ENCODE measurements at regions not wholly inside any gene's neighbourhood (a gene's known extent, or its start where the extent isn't known, plus 50 kb on each side); places are given as distances from the start of the nearest gene placed in this dataset.
A peak's percentile ranks its signal among the peaks of the same experiment; 100 is the strongest.

DNA sequence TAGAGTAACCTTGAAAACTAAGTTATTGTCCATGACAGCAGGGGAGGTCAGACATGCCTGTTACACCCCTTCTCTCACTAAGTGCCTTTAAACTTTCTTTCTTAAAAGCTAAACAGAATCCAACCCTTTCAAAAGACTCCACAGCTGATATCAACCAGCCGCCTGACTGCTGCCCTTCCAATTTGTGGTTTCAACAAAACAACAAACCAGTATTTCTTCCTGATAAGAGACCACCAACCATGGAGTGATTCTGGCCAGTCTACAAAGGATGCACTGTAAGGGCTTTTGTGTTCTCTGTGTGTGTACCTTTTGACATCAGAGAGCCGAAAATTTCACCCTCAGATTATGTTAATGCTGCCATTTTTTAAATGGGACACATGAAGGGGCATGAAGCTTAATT, 1204.2 kb downstream of the ROBO2 start:
- peaks cover 62% of the 10 kb centered on the region for H3K9me3 Mint-ChIP-seq
- H3K36me3 Mint-ChIP-seq = peaks cover 21% of the 10 kb centered on the region
- DNase-seq (ENCODE audit: low spot score in 2 of 2, unreplicated experiment in 2 of 2) = no peak
- H3K4me1 Mint-ChIP-seq = no peaks in the 10 kb centered on the region
- no peak overlapping the region for H3K27ac Mint-ChIP-seq
- TF ChIP-seq, protein P1, sequence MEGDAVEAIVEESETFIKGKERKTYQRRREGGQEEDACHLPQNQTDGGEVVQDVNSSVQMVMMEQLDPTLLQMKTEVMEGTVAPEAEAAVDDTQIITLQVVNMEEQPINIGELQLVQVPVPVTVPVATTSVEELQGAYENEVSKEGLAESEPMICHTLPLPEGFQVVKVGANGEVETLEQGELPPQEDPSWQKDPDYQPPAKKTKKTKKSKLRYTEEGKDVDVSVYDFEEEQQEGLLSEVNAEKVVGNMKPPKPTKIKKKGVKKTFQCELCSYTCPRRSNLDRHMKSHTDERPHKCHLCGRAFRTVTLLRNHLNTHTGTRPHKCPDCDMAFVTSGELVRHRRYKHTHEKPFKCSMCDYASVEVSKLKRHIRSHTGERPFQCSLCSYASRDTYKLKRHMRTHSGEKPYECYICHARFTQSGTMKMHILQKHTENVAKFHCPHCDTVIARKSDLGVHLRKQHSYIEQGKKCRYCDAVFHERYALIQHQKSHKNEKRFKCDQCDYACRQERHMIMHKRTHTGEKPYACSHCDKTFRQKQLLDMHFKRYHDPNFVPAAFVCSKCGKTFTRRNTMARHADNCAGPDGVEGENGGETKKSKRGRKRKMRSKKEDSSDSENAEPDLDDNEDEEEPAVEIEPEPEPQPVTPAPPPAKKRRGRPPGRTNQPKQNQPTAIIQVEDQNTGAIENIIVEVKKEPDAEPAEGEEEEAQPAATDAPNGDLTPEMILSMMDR (IDR thresholded peaks at IDR 0.05; ENCODE audit: unreplicated experiment) = no peak
- H3K27me3 Mint-ChIP-seq (ENCODE audit: low read depth) = no peaks in the 10 kb centered on the region
- H3K4me3 Mint-ChIP-seq = no peak overlapping the region

DNA sequence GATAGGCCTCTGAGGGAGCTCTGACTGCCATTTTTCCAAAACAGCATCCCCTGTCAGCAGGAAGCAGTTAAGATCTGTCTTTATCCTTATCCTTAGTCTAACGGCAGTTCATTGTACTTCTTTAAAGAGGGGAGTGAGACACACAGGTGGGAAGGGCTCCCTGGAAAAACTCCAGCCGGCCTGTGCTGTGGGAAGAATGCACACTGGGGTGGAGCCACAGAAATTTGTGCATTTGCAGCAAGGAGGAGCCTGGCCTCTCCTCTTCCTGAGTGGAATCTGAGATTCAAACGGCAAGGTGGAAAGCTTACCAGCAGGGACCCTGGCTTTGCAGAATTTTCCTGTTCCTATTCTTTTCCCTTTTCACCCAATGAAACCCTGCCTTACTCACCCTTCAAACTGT, 1209.4 kb downstream of the ROBO2 start:
- Mint-ChIP-seq H3K36me3 (peaks cover 11% of the 10 kb centered on the region), H3K27me3 (ENCODE audit: low read depth) (no peaks in the 10 kb centered on the region), H3K27ac (peak overlapping the region; percentile 21), H3K9me3 (peaks cover 28% of the 10 kb centered on the region), H3K4me1 (peaks cover 5% of the 10 kb centered on the region), H3K4me3 (no peak overlapping the region)
- DNase-seq (ENCODE audit: low spot score in 2 of 2, unreplicated experiment in 2 of 2) = no peak
- TF ChIP-seq, protein P1 (IDR thresholded peaks at IDR 0.05; ENCODE audit: unreplicated experiment) = no peak

DNA sequence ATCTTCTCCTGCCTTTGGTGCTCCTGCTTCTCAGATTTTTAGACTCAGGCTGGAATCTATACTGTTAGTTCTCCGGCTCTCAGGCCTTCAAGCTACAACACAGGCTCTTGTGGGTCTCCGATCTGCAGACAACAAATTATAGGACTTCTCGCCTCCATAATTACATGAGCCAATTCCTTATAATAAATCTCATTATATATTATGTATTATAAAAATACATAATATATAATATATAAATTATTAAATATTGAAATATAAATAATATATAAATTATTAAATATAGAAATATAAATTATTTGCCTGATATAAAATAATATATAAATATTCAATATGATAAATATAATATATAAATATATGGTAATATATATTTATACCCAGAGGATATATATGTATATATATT, 1214.0 kb downstream of the ROBO2 start:
- Mint-ChIP-seq H3K4me1 (peaks cover 24% of the 10 kb centered on the region), H3K9me3 (peaks cover 8% of the 10 kb centered on the region), H3K4me3 (no peak overlapping the region), H3K27me3 (ENCODE audit: low read depth) (no peaks in the 10 kb centered on the region), H3K36me3 (peaks cover 4% of the 10 kb centered on the region), H3K27ac (no peak overlapping the region)
- TF ChIP-seq, protein P1 (IDR thresholded peaks at IDR 0.05; ENCODE audit: unreplicated experiment) = no peak
- DNase-seq (ENCODE audit: low spot score in 2 of 2, unreplicated experiment in 2 of 2) = no peak

DNA sequence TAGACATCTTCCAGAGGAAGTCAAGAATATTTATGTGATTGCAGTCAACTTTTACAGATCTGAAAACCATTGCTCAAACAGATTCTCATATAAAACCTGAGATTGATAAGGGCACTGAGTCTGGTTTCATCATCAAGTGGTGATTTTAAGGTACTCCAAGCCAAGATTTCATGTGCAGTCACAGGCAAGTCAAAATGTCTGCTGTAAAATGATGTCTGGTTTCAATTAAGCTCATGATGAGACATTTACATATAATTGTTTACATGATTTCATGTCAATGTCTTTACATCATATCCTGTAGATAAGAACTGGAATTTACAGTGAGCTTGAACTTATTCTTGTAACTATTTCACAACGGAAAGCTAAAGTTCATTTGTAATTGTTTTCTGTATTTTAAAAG, 1215.5 kb downstream of the ROBO2 start:
- Mint-ChIP-seq H3K27me3 (ENCODE audit: low read depth) (no peaks in the 10 kb centered on the region), H3K36me3 (peaks cover 5% of the 10 kb centered on the region), H3K4me1 (peaks cover 30% of the 10 kb centered on the region), H3K9me3 (peaks cover 10% of the 10 kb centered on the region), H3K27ac (no peak overlapping the region), H3K4me3 (no peak overlapping the region)
- DNase-seq (ENCODE audit: low spot score in 2 of 2, unreplicated experiment in 2 of 2) = no peak
- TF ChIP-seq, protein P1 (IDR thresholded peaks at IDR 0.05; ENCODE audit: unreplicated experiment) = no peak

DNA sequence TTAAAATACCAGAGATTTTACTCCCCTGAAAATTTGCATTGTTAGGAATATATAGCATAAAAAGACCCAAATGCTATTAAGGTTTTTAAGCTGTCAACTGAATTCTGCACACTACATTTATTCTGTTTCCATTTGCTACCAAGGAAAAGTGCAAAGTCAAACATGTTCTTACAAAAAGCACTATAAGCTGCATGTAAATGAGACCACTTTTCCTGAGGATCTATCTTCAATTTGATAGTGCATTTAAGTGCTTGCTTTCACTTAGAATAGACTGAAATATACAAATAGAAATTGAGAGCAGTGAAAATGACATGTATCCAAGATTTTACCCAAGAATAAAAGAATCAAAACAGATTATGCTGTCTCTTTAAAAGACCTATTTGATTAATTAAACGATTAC, 1216.2 kb downstream of the ROBO2 start:
- H3K27me3 Mint-ChIP-seq (ENCODE audit: low read depth) = no peaks in the 10 kb centered on the region
- H3K27ac Mint-ChIP-seq = no peak overlapping the region
- no peak for DNase-seq (ENCODE audit: low spot score in 2 of 2, unreplicated experiment in 2 of 2)
- peaks cover 6% of the 10 kb centered on the region for H3K36me3 Mint-ChIP-seq
- H3K4me1 Mint-ChIP-seq = peaks cover 34% of the 10 kb centered on the region
- TF ChIP-seq, protein P1 (IDR thresholded peaks at IDR 0.05; ENCODE audit: unreplicated experiment) = no peak
- no peak overlapping the region for H3K4me3 Mint-ChIP-seq
- peaks cover 11% of the 10 kb centered on the region for H3K9me3 Mint-ChIP-seq

DNA sequence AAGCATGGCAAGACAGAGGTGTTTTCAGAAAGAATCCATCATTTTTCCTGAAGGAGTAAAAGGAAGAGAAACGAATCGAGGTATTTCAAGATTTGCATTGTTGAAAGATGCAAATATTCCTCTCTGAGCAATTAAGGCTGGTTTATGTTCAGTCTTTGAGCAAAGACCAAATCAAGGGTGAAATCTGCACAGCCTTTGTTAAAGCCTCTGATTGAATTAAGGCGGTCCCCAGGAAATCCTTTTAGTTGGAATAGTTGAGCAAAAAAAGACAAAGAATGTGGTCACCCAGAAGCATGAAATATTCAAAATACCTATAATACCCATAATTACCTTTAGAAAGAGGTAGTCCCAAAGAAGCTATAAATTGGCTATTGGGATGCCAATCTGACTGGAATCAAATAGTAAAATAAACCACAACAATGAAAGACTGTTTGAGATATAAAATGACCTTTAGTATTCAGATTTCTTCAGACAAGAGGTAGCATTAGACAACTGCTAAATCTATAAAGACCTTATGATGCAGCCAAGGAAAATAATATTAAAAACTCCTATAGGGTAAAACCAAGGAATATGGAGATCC, 1218.1 kb downstream of the ROBO2 start:
- Mint-ChIP-seq H3K27ac (peak overlapping the region; percentile 90), H3K36me3 (peaks cover 3% of the 10 kb centered on the region), H3K4me1 (peaks cover 34% of the 10 kb centered on the region), H3K9me3 (peaks cover 17% of the 10 kb centered on the region), H3K4me3 (no peak overlapping the region), H3K27me3 (ENCODE audit: low read depth) (no peaks in the 10 kb centered on the region)
- TF ChIP-seq, protein P1 (IDR thresholded peaks at IDR 0.05; ENCODE audit: unreplicated experiment) = no peak
- DNase-seq (ENCODE audit: low spot score in 2 of 2, unreplicated experiment in 2 of 2) = no peak

Data from mesothelial cell of epicardium (in vitro differentiated cells).